Daoy (cell line): ENCODE measurements at regions not wholly inside any gene's neighbourhood (a gene's known extent, or its start where the extent isn't known, plus 50 kb on each side); places are given as distances from the start of the nearest gene placed in this dataset.

Source experiments
- DNase-seq: peaks from one replicate; pipeline ENCODE4 v3.0.0-alpha.2; 2015; ENCODE audit warnings: low read depth

DNA sequence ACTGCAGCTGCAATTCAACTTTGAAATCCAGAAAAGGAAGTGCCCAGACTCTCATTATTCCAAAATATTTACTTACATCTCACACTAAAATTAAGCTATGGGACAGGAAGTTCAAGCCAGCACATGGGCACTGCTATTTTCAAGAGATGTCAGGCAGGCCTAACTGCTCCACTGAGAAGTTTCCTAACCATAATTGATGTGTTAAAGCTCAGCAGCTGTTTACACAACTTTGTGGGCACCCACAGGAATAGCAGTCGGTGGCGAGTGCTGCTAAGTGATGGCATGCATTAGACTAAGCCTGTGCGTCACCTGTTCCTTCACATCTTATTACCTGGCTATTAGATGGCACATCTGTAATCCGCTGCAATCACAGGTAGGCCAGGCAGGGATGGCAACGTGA lies 303.3 kb upstream of the DAB1 start:
- no peak for DNase-seq

DNA sequence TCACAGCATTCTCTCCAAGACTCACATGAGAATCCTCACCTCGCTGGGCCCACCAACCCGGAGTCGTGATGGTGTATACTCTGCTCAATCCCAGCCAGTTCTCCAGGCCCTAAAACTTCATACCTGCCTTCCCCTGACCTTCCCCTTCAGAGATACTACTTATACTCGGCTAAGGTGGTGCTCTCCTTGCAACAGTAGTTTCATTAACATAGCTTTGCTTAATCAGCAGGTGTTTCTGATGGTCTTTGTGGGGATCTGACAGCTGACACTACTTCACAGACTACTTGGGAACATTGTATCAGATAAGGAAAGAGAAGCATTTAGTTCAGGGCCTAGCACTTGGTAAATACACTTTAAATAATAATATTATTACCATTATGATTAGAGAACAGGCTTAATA lies 301.5 kb upstream of the DAB1 start:
- no peak for DNase-seq

GRCh38 chr1:57724535-57724934 lies 300.7 kb upstream of the DAB1 start:
- no peak for DNase-seq

GRCh38 chr1:57722285-57722978 lies 298.6 kb upstream of the DAB1 start:
- no peak for DNase-seq

- no peak for DNase-seq
Observed at GRCh38 chr1:57721001-57721400, 297.1 kb upstream of the DAB1 start.

DNA sequence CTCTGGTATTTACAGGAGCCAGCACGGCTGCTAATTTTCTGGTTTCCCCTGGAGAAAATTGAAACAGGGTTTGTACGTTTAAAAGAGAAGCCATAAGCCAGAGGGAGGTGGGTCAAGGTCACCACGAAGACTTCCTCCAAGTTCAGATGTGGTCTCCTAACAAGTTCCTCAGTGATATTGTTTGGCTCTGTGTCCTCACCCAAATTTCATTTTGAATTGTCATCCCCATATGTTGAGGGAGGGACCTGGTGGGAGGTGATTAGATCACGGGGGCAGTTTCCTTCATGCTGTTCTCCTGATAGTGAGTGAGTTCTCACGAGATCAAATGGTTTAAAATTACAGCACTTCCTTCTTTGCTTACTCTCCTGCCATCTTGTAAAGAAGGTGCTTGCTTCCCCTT lies 295.4 kb upstream of the DAB1 start:
- DNase-seq, result no peak

DNA sequence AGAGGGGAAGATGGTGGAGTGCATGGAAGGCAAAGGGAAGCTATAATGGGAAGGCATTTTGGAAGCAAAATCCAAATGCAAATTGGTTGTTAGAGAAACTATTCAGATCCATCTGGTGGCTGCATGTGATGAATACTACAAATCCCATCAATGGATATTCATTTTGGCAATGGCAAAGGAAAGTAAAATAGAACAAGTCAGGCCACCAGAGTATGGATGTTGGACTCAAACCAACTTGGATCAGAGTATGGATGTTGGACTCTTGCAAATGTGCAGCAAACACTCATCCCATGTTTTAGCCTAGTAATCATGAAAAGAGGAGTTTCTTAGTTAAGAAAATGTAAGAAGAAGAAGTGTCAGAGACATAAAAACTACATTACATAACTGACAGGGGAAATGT lies 289.6 kb upstream of the DAB1 start:
- DNase-seq, result no peak

GRCh38 chr1:57712846-57713245 lies 289.0 kb upstream of the DAB1 start:
- no peak for DNase-seq

GRCh38 chr1:57711326-57711725 lies 287.5 kb upstream of the DAB1 start:
- no peak for DNase-seq

GRCh38 chr1:57707631-57708030 lies 283.8 kb upstream of the DAB1 start:
- DNase-seq, result no peak

DNA sequence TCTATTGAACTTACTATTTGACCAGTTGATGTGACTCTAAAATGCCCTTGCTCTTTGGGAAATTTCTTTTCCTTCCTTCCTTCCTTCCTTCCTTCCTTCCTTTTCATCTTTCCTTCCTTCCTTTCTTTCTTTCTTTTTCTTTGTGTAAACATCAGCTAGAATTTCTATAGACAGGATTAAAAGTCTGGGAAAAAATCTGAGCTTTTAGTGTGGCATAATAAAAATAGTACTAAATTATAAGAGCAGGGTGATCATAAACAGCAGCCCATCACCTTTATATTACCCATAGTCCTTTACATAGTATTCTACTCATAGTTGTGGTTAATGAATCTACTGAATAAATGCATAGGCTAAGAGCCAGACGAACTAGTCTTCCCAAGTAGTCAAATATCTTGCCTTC lies 281.0 kb upstream of the DAB1 start:
- DNase-seq, result no peak

- DNase-seq, result no peak
Observed at GRCh38 chr1:57704231-57704630, 280.4 kb upstream of the DAB1 start.

- no peak for DNase-seq
Observed at GRCh38 chr1:57696904-57697303, 273.0 kb upstream of the DAB1 start.

GRCh38 chr1:57696043-57696442 lies 272.2 kb upstream of the DAB1 start:
- no peak for DNase-seq

DNA sequence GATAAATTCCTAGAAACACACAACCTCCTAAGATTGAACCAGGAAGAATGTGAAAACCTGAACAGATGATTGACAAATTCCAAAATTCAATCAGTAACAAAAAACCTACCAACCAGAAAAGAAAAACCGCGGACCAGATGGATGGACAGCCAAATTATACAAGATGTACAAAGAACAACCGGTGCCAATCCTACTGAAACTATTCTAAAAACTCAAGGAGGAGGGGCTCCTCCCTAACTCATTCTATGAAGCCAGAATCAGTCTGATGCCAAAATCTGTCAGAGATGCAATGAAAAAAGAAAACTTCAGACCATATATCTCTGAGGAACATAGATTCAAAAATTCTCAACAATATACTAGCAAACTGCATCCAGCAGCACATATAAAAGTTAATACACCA lies 262.4 kb upstream of the DAB1 start:
- DNase-seq, result no peak

- DNase-seq, result no peak
Observed at GRCh38 chr1:57683037-57683942, 259.4 kb upstream of the DAB1 start.

DNA sequence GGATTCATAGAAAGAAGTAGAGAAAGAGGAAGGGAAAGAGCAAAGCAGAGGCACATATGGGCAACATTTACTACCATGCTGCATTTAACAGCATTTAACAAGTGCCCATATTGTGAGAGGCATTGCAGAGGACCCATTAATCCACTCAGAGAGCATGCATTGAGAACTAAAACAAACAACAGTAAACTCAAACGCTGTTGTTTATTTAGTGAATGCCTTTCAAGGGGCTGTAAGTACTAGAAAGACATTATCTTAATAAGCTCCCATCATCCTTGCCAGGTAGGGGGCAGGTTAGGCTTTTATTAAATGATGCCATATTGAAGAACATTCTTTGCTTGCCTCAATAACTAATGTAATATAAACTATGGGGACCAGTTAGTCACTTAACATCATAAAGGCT lies 254.3 kb upstream of the DAB1 start:
- no peak for DNase-seq

DNA sequence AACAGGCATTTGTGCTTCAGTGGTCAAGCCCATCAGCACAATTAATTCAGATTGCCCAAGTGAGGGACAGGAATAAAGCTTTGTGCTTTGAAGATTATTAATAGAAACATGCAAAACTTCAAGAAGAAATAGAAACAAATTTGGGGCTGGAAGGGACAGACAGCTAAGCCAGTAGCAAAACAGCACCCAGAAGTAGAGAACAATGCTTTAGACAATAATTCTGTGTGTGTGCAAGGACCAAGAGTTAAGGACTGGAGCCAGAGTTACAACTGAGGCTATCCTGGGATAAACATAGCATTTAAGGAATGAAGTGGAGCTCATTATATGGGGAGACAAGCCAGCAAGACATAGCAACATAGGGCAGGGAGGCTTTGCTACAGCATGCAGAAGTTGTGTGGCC lies 251.9 kb upstream of the DAB1 start:
- no peak for DNase-seq

DNA sequence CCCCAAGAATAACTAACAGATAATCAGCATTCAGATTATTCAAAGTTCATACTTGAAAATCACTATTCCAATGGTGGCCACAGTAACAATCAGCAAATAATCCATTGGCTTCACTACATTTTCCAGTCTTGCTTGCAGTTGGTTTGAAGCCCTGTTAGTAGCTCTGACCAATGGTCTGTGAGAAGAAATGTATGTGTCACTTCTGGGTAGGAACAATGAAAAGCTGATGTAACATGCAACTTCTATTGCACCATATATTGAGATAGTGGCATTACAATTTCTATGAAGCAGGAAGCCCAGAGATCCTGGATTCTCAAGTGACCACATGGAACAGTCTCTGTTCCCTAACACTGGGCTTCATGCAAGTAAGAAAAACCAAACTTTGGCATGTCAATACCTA lies 250.9 kb upstream of the DAB1 start:
- DNase-seq, result no peak

- no peak for DNase-seq
Observed at GRCh38 chr1:57672346-57673140, 248.7 kb upstream of the DAB1 start.

- no peak for DNase-seq
Observed at GRCh38 chr1:57671750-57672149, 247.9 kb upstream of the DAB1 start.

- DNase-seq, result no peak
Observed at GRCh38 chr1:57659804-57660203, 235.9 kb upstream of the DAB1 start.

GRCh38 chr1:57655161-57655560 lies 231.3 kb upstream of the DAB1 start:
- DNase-seq, result no peak
